Fibroblast of lung (primary cell): ENCODE measurements at regions not wholly inside any gene's neighbourhood (a gene's known extent, or its start where the extent isn't known, plus 50 kb on each side); places are given as distances from the start of the nearest gene placed in this dataset.

Experiments used
- DNase-seq, 2 donors: peaks; one replicate each; pipeline versions ENCODE4 v3.0.0 to v3.0.0-alpha.2; 2010; ENCODE audit warnings: low read depth in 2 of 2
- H2AFZ ChIP-seq: 2 replicates; pipeline ENCODE4 v1.5.1; 2012; ENCODE audit warnings: low read length, control low read depth, inconsistent platforms
- H3K27ac ChIP-seq: 2 replicates; pipeline ENCODE4 v1.5.1; 2011; ENCODE audit warnings: low read length, control low read depth; ENCODE audit not compliant: insufficient read depth
- H3K27me3 ChIP-seq: 2 replicates; pipeline ENCODE4 v1.5.1; 2011; ENCODE audit warnings: mild to moderate bottlenecking, low read length; ENCODE audit not compliant: control insufficient read depth, insufficient read depth
- H3K36me3 ChIP-seq: 2 replicates; pipeline ENCODE4 v1.5.1; 2011; ENCODE audit warnings: low read length; ENCODE audit not compliant: control insufficient read depth, insufficient read depth
- H3K4me1 ChIP-seq: 2 replicates; pipeline ENCODE4 v1.5.1; 2011; ENCODE audit warnings: low read length; ENCODE audit not compliant: control insufficient read depth, insufficient read depth; ENCODE audit errors: extremely low read depth
- H3K4me2 ChIP-seq: 2 replicates; pipeline ENCODE4 v1.5.1; 2011; ENCODE audit warnings: low read length, control low read depth; ENCODE audit not compliant: insufficient read depth; ENCODE audit errors: extremely low read depth
- H3K4me3 ChIP-seq, 4 experiments: fragments of 200-600 bp in 1 of 4; sonication (generic) in 1 of 4; replicated peaks in 1 of 4; 2 replicates each; pipeline ENCODE4 v1.5.1; 2011 to 2016; ENCODE audit warnings: low read length in 4 of 4, low read depth in 3 of 4, mild to moderate bottlenecking in 3 of 4, control low read depth in 2 of 4, inconsistent platforms in 1 of 4, mixed read lengths in 1 of 4; ENCODE audit not compliant: insufficient read depth in 1 of 4; ENCODE audit errors: control extremely low read depth in 1 of 4
- H3K79me2 ChIP-seq: 2 replicates; pipeline ENCODE4 v1.5.1; 2012; ENCODE audit warnings: mild to moderate bottlenecking, low read length, inconsistent platforms; ENCODE audit not compliant: control insufficient read depth, insufficient read depth
- H3K9ac ChIP-seq: 2 replicates; pipeline ENCODE4 v1.5.1; 2011; ENCODE audit warnings: mild to moderate bottlenecking, low read length, control low read depth; ENCODE audit not compliant: insufficient read depth
- H3K9me3 ChIP-seq: 2 replicates; pipeline ENCODE4 v1.5.1; 2012; ENCODE audit warnings: low read depth, low read length; ENCODE audit not compliant: control insufficient read depth, insufficient read depth
- H4K20me1 ChIP-seq: 2 replicates; pipeline ENCODE4 v1.5.1; 2011; ENCODE audit warnings: low read length; ENCODE audit not compliant: control insufficient read depth, insufficient read depth; ENCODE audit errors: extremely low read depth
- CTCF ChIP-seq, 2 donors: IDR thresholded peaks in 1 of 2; conservative IDR thresholded peaks in 1 of 2; 1 replicate in 1 of 2; 2 replicates in 1 of 2; pipeline ENCODE4 v1.5.1; 2011 to 2012; ENCODE audit warnings: low read length in 2 of 2, control low read depth in 1 of 2, inconsistent platforms in 1 of 2, low read depth in 1 of 2, mild to moderate bottlenecking in 1 of 2
- EZH2 ChIP-seq: IDR thresholded peaks from 2 replicates; pipeline ENCODE4 v1.5.1; 2012; ENCODE audit warnings: low read length, control low read depth, mild to moderate bottlenecking; ENCODE audit errors: missing control alignments

GRCh38 chr14:87837296-87837695 is 155.7 kb downstream of the GALC start:
- TF ChIP-seq EZH2 (no peak), CTCF (conservative IDR thresholded peaks at IDR 0.05 in 1 of 2, IDR thresholded peaks at IDR 0.05 in 1 of 2; ENCODE audit: low read depth in 1 of 2, low read length in 2 of 2) (no peak)
- H3K27me3 ChIP-seq: no peaks in the 10 kb centered on the region

GRCh38 chr14:87834594-87834993 is 158.4 kb downstream of the GALC start:
- no peak overlapping the region for H3K9ac ChIP-seq
- no peak overlapping the region for H2AFZ ChIP-seq
- H3K27ac ChIP-seq: no peak overlapping the region
- no peaks in the 10 kb centered on the region for H3K79me2 ChIP-seq
- H3K36me3 ChIP-seq: no peaks in the 10 kb centered on the region
- no peaks in the 10 kb centered on the region for H3K27me3 ChIP-seq
- no peak for DNase-seq
- H3K4me1 ChIP-seq: no peaks in the 10 kb centered on the region
- H3K4me3 ChIP-seq: no peak overlapping the region
- no peak overlapping the region for H3K4me2 ChIP-seq
- TF ChIP-seq CTCF (conservative IDR thresholded peaks at IDR 0.05 in 1 of 2, IDR thresholded peaks at IDR 0.05 in 1 of 2; ENCODE audit: low read depth in 1 of 2, low read length in 2 of 2): no peak
- TF ChIP-seq EZH2: no peak
- no peaks in the 10 kb centered on the region for H4K20me1 ChIP-seq
- H3K9me3 ChIP-seq: no peaks in the 10 kb centered on the region

More at GRCh38 chr14:87837296-87837695, 155.7 kb downstream of the GALC start:
- Histone ChIP-seq H3K9me3 (no peaks in the 10 kb centered on the region), H3K27ac (no peak overlapping the region), H3K79me2 (no peaks in the 10 kb centered on the region), H3K4me2 (no peak overlapping the region), H4K20me1 (no peaks in the 10 kb centered on the region), H3K4me1 (no peaks in the 10 kb centered on the region), H2AFZ (no peak overlapping the region), H3K9ac (no peak overlapping the region), H3K4me3 (no peak overlapping the region), H3K36me3 (no peaks in the 10 kb centered on the region)
- no peak for DNase-seq

- no peak for DNase-seq
- H3K4me2 ChIP-seq: no peak overlapping the region
- H3K27me3 ChIP-seq: no peaks in the 10 kb centered on the region
- H3K27ac ChIP-seq: no peak overlapping the region
- no peaks in the 10 kb centered on the region for H3K9me3 ChIP-seq
- no peaks in the 10 kb centered on the region for H3K79me2 ChIP-seq
- no peaks in the 10 kb centered on the region for H4K20me1 ChIP-seq
- H3K9ac ChIP-seq: no peak overlapping the region
- TF ChIP-seq CTCF (conservative IDR thresholded peaks at IDR 0.05 in 1 of 2, IDR thresholded peaks at IDR 0.05 in 1 of 2; ENCODE audit: low read depth in 1 of 2, low read length in 2 of 2) (no peak), EZH2 (no peak)
- H3K4me3 ChIP-seq: no peak overlapping the region
- no peaks in the 10 kb centered on the region for H3K36me3 ChIP-seq
- no peaks in the 10 kb centered on the region for H3K4me1 ChIP-seq
- no peak overlapping the region for H2AFZ ChIP-seq
These were observed 160.0 kb downstream of the GALC start for GRCh38 chr14:87833026-87833425.
